Gastrocnemius medialis (tissue), 4 donors: ENCODE measurements at regions not wholly inside any gene's neighbourhood (a gene's known extent, or its start where the extent isn't known, plus 50 kb on each side); places are given as distances from the start of the nearest gene placed in this dataset.

Experiments
- POLR2A ChIP-seq, 2 donors: fragments of 450-650 bp; IDR thresholded peaks; one replicate each; pipeline ENCODE4 v1.6.1; 2017; ENCODE audit warnings: antibody characterized with exemption in 2 of 2, mild to moderate bottlenecking in 2 of 2, moderate library complexity in 2 of 2
- TF ChIP-seq, protein P1 (sequence below), 5 experiments: fragments of 450-650 bp in 3 of 5; fragments of 200-600 bp in 2 of 5; sonication (generic) in 2 of 5; IDR thresholded peaks in 4 of 5; conservative IDR thresholded peaks in 1 of 5; 1 replicate in 4 of 5; 2 replicates in 1 of 5; pipeline ENCODE4 v1.5.1; 2016 to 2019; ENCODE audit warnings: antibody characterized with exemption in 5 of 5, mild to moderate bottlenecking in 3 of 5, moderate library complexity in 3 of 5

DNA sequence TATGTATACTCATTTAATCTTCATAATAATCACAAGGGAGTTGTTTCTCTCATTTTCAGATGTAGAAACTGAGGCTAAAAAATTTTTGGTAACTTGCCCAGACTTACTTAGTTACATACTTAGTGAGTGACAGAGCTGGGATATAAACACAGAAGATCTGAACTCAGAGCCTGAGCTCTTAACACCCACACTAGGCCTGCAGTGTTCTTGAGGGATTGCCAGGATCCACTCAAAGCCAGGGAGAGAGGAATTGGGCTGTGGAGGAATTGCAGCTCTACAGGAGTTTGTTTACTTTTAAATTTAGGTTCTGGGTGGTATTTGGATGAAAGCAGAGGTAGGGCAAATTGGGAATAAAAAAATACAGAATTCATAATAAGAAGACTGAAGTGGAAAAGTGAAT, 515.1 kb upstream of the PLXNA2 start:
- TF ChIP-seq, protein P1, sequence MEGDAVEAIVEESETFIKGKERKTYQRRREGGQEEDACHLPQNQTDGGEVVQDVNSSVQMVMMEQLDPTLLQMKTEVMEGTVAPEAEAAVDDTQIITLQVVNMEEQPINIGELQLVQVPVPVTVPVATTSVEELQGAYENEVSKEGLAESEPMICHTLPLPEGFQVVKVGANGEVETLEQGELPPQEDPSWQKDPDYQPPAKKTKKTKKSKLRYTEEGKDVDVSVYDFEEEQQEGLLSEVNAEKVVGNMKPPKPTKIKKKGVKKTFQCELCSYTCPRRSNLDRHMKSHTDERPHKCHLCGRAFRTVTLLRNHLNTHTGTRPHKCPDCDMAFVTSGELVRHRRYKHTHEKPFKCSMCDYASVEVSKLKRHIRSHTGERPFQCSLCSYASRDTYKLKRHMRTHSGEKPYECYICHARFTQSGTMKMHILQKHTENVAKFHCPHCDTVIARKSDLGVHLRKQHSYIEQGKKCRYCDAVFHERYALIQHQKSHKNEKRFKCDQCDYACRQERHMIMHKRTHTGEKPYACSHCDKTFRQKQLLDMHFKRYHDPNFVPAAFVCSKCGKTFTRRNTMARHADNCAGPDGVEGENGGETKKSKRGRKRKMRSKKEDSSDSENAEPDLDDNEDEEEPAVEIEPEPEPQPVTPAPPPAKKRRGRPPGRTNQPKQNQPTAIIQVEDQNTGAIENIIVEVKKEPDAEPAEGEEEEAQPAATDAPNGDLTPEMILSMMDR (IDR thresholded peaks at IDR 0.05 in 4 of 5, conservative IDR thresholded peaks at IDR 0.05 in 1 of 5) = no peak
- no peak for TF ChIP-seq POLR2A (IDR thresholded peaks at IDR 0.05)
